ENCODE measurements at regions not wholly inside any gene's neighbourhood (a gene's known extent, or its start where the extent isn't known, plus 50 kb on each side); places are given as distances from the start of the nearest gene placed in this dataset.

DNA sequence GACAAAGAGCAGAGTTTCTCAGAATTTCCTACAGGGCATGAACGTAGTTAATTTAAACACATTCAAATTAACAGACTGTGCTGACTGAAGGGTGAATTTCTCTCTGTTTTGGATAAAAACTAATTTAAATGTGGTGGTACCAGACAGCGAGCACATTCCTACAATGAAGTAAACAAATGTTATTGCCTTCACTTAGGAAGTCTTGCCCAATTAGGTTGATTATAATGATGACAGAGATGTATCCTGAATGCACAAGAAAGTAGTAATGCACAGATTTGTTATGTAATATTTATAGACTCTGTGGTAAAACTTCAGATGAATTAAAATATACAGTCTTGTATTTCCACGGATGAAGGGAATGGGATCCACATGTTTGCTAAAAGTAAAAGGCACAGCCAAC is 507.2 kb downstream of the EPHA4 start:
- no peak overlapping the region for H3K4me3 ChIP-seq (ENCODE audit: low read depth, low read length)
- no peak for DNase-seq (ENCODE audit: low read depth)
- TF ChIP-seq, protein P1, sequence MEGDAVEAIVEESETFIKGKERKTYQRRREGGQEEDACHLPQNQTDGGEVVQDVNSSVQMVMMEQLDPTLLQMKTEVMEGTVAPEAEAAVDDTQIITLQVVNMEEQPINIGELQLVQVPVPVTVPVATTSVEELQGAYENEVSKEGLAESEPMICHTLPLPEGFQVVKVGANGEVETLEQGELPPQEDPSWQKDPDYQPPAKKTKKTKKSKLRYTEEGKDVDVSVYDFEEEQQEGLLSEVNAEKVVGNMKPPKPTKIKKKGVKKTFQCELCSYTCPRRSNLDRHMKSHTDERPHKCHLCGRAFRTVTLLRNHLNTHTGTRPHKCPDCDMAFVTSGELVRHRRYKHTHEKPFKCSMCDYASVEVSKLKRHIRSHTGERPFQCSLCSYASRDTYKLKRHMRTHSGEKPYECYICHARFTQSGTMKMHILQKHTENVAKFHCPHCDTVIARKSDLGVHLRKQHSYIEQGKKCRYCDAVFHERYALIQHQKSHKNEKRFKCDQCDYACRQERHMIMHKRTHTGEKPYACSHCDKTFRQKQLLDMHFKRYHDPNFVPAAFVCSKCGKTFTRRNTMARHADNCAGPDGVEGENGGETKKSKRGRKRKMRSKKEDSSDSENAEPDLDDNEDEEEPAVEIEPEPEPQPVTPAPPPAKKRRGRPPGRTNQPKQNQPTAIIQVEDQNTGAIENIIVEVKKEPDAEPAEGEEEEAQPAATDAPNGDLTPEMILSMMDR (IDR thresholded peaks at IDR 0.05; ENCODE audit: insufficient read depth, low read depth, low read length) = no peak

DNA sequence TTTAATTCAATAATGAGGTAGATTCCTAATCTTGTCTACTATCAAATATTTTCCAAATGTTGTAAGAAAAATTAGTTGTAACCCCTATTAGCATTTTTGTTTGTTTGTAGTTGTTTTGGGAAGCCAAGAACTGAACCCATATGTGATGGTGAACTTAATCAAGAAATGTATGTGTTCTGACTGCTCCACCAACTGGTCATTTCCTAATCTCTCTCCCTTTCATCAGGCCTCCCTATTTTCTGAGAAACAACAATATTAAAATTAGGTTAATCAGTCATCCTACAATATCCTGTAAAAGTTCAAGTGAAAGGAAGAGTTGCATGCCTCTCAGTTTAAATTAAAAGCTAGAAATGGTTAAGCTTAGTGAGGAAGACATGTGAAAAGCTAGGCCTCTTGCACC is 504.0 kb downstream of the EPHA4 start:
- H3K4me3 ChIP-seq (ENCODE audit: low read depth, low read length) = no peak overlapping the region
- TF ChIP-seq, protein P1 (IDR thresholded peaks at IDR 0.05; ENCODE audit: insufficient read depth, low read depth, low read length) = no peak
- DNase-seq (ENCODE audit: low read depth) = no peak

DNA sequence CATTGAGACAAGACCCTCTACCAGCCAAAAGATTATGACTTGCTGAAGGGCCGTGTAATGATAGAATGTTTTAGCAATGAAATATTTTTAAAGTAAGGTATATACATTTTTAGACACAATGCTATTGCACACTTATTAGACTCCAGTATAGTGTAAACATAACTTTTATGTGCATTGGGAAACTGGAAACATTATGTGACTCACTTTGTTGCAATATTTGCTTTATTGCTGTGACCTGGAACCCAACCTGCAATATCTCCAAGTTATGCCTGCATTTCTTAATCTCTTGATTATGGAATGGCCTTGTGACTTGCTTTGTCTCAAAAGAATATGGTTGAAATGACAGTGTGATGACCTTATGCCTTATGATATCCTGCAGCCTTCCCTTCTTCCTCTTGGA is 502.0 kb downstream of the EPHA4 start:
- TF ChIP-seq, protein P1 (IDR thresholded peaks at IDR 0.05; ENCODE audit: insufficient read depth, low read depth, low read length) = no peak
- no peak for DNase-seq (ENCODE audit: low read depth)
- H3K4me3 ChIP-seq (ENCODE audit: low read depth, low read length) = no peak overlapping the region

DNA sequence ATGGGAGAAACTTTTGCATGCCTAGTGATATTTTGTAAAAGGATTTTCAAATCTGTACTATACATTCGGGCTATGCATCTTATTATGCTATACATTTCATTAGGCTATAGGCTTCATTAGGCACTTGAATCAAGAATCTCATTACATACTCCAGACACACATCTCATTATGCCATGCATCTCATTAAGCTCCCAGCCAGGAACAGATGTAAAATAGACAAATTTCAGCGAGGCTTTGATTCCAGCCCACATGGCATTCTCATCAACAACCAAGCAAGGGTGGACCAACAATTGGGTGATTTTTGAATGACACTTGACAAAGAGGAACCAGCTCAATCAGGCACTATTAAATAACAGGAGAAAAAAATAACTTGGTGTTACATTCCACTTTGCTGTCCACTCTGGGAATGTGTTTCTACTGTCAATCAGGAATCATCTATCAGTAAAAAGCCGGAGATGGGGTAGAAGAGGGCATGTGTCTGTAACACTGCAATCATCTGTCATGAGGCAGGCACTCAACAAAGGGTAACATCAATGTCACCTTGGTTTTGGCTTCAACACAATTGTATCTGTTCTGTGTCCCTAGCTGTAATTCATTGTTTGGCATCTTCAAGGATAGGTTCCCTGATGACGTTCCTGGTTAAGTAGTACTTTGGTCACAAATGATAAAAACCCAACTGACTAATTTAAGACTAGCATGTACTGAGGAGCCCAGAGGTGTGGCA is 498.6 kb downstream of the EPHA4 start:
- no peak for DNase-seq (ENCODE audit: low read depth)

DNA sequence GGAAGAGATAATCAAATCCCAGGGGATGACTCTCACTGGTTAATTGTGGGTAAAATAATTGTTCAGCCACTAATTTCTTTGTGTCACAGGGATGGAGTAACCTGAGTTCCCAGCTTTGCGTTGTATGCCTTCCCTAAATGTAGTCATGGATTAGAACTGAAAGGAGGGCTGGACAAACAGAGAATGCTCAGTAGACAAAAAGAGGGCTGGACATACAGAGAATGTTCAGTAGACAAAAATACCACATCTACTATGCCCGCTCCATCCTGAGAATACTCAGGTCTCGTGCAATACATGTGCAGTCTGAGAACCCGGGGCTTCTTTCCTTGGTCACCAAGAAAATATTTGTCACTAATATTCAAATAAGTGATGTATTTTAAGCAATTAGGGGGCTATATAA is 497.9 kb downstream of the EPHA4 start:
- H3K4me3 ChIP-seq (ENCODE audit: low read depth, low read length) = no peak overlapping the region
- TF ChIP-seq, protein P1 (IDR thresholded peaks at IDR 0.05; ENCODE audit: insufficient read depth, low read depth, low read length) = no peak
- no peak for DNase-seq (ENCODE audit: low read depth)

More for the DNA sequence above, 498.6 kb downstream of the EPHA4 start:
- TF ChIP-seq, protein P1 (IDR thresholded peaks at IDR 0.05; ENCODE audit: insufficient read depth, low read depth, low read length) = no peak
- H3K4me3 ChIP-seq (ENCODE audit: low read depth, low read length) = no peak overlapping the region

DNA sequence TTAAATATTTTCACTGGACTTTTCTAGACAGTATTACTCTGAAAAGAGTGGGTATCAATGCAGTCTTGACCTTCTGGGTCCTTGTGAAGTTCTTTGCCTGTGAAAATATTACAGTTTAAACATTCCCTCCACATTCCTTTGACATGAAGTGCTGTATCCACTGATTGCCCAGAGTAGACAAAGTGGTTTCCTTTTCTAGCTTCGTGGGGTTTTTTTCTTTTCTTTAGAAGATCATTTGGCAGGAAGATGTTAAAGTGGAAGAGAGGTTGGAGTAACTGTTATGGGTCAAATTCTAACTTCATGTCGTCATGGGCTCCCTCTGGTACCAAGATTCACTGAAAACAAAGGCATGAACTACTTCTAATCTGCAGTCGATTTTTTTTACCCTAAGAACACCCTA is 496.9 kb downstream of the EPHA4 start:
- no peak for DNase-seq (ENCODE audit: low read depth)
- TF ChIP-seq, protein P1 (IDR thresholded peaks at IDR 0.05; ENCODE audit: insufficient read depth, low read depth, low read length) = no peak
- H3K4me3 ChIP-seq (ENCODE audit: low read depth, low read length) = no peak overlapping the region

DNA sequence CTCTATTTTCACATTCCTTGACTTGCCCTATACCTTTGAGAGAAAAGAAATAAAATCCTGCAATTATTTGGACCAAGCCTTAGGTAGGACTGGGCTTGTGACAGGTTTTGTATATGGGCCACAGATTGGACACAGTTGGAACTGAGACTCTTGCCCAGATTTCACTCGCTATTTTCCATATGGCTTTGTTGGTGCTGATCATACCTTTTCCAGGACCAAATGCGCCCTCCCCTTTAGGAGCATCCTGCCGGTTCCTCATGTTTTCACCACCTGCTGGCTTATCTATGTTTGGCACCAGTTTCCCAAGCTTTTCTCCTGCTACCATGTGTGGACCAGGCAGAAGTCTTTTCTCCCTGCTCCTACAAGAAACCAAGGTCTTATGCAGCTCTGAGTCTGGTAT is 494.9 kb downstream of the EPHA4 start:
- DNase-seq (ENCODE audit: low read depth) = no peak
- H3K4me3 ChIP-seq (ENCODE audit: low read depth, low read length) = no peak overlapping the region
- TF ChIP-seq, protein P1 (IDR thresholded peaks at IDR 0.05; ENCODE audit: insufficient read depth, low read depth, low read length) = no peak
